ENCODE measurements at regions not wholly inside any gene's neighbourhood (a gene's known extent, or its start where the extent isn't known, plus 50 kb on each side); places are given as distances from the start of the nearest gene placed in this dataset.

- TF ChIP-seq POLR2A (IDR thresholded peaks at IDR 0.05) (no peak), CTCF (IDR thresholded peaks at IDR 0.05) (no peak)
Observed at GRCh38 chr14:89684139-89684538, 267.1 kb upstream of the FOXN3 start.

Data from right lobe of liver (tissue), 4 donors.